GM21526 (cell line): ENCODE measurements at regions not wholly inside any gene's neighbourhood (a gene's known extent, or its start where the extent isn't known, plus 50 kb on each side); places are given as distances from the start of the nearest gene placed in this dataset.

Source experiments
- ATAC-seq: cut with Tn5 transposase; IDR thresholded peaks from one replicate; pipeline ENCODE4 v1.9.1; 2021; ENCODE audit warnings: moderate library complexity; ENCODE audit not compliant: unreplicated experiment, low FRiP score

DNA sequence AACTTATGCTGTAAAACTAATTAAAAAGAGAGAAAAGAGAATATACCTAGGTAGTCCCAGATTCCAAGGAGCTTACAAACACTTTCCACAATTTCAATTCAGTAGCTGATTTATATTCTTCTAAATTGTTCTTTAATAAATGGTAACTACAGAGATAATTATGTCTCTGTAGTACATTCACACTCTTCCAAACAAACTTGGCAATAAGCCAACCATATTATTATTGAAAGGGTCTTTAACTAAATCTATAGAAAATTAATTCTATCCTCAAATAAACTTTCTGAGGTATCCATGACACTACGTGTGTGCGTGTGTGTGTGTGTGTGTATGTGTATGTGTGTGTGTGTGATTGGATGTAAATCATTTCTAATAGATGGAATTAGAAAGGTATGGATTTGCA lies 217.4 kb upstream of the EYS start:
- no peak for ATAC-seq

DNA sequence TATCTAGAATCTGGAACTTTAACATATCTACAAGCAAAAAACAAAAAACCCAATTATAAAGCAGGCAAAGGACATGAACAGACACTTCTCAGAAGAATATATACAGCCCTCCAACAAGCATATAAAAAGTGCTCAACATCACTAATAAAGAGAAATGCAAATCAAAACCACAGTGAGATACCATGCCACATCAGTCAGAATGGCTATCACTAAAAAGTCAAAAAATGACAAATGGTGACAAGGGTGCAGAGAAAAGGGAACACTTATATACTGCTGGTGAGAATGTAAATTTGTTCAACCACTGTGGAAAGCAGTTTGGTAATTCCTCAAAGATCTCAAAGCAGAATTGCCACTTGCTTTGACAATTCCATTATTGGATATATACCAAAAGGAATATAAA lies 215.0 kb upstream of the EYS start:
- ATAC-seq: no peak

DNA sequence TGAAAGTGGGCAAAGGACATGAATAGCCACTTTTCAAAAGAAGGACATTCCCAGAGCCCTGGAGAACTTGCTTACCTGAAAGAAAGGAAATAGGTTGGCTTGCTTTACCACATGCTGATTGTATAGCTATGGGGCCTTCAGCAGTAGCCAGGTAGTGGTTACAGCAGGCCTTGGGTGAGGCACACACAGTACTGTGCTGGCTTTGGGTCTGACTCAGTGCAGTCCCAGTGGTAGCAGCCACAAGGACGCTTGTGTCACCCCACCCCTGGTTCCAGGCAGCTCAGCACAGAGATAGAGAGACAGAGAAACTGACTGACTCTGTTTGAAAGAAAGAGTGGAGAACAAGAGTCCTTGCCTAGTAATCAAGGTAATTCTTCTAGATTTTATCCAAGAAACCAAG lies 201.0 kb upstream of the EYS start:
- ATAC-seq: no peak

DNA sequence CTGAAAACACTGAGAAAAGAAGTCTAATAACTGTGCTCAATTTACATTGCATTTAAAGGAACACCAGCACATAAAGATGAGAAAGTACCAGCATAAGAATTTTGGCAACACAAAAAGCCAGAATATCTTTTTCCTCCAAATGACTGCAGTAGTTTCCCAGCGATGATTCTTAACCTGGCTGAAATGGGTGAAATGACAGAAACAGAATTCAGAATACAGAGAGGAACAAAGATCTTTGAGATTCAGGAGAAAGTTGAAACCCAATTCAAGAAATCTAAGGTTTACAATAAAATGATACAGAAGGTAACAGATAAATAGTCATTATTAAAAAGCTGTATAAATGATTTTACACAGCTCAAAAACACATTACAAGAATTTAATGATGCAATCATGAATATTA lies 197.0 kb upstream of the EYS start:
- no peak for ATAC-seq

DNA sequence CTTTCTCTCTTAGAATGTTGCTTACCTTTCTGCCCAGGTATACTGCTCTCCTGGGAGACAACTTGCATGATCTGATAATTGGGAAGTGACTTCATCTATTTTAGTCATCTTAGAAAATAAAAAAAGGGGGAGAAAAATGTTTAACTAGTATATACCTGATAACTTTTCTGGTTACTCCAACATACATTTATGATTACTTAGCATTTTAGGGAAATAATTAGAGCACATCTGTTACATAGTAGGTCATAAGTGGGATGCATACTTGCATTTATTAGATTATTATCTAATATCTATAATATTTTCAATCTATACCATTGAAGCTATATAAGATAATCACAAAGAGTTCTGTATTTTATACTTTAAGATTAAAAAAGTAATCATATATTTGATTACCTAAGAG lies 193.9 kb upstream of the EYS start:
- ATAC-seq: no peak

DNA sequence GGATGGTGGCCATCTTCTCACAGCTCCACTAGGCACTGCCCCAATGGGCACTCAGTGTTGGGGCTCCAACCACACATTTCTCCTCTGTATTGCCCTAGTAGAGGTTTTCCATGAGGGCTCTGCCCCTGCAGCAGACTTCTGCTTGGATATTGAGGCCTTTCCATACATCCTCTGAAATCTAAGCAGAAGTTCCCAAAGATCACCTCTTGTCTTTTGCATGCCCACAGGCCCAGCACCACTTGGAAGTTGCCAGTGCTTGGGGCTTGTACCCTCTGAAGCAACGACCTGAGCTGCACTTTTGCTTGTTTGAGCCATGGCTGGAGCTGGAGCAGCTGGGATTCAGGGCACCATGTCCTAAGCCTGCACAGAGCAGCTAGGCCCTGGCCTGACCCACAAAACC lies 189.1 kb upstream of the EYS start:
- no peak for ATAC-seq

DNA sequence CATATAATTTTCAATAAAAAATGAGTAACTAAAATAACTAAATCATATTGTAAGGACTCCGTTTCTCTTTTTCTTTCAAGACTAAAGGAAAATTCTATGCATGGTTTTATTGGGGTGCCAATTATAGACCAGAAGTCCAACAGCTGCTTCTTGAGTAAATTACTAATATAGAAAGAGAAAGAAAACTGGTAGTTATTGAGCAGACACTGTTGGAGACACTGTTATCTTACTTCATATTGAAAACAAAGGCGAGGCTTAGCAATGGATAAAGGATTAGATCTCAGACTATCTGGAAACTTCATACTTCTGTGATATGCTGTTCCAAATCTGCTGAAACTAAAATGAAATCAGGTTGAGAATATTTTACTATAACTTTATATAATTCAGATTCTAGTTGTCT lies 169.6 kb upstream of the EYS start:
- no peak for ATAC-seq

DNA sequence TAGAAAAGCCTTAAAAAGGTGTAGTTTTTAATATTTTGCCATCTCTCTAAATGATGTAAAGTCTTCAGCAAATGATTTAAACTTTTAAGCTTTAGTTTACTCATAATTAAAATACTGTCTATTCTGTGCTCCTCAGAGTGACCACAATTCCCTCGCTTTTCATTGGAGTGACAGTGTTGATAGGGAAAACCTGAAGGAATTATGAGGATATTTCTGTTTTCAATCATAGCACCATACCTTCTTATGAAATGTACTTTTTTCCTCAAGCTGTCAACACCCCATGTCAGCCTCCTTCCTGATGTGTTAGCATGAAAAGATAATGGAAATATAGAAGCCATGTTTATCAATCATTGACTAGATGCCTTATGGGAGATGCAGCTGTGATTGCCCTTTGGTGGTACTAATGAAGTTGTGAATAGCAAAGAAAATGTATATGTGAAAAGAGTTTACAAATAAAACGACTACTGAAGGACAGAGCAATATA lies 145.4 kb upstream of the EYS start:
- no peak for ATAC-seq

DNA sequence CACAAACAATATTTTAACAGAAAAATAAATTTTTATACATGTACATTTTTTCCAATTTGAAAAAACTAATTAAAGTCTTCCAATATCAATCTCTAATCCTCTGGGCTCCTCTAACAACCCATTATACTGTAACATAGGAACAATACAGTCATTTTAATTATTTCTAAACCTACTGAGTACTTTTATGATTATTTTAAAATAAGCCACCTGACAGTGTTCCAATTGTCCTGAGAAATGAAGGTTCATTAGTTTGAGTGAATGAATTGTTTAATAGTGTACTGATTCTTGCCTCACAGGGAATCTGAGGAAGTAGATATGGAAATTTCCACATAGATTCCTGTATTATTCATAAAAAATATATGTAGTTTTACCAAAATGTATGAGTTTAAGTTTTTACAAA lies 123.1 kb upstream of the EYS start:
- ATAC-seq: no peak

DNA sequence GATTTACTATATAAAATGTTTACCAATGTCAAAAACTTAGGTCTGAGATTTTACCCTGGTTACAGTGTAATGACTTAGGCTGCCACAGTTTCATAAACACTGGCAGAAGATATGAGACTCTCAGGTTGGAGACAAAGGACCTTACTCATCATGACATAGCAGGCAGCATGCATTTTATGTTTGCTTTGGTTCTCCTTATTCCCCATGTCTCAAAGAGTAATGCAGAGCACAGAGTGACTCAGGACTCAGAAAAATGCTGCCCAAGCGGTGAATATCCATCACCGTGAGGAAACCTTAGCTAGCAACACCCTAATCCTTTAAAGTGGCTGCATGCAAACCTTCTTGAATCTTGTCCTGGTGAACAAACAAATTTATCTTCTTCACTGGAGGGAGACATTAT lies 112.1 kb upstream of the EYS start:
- ATAC-seq: no peak

DNA sequence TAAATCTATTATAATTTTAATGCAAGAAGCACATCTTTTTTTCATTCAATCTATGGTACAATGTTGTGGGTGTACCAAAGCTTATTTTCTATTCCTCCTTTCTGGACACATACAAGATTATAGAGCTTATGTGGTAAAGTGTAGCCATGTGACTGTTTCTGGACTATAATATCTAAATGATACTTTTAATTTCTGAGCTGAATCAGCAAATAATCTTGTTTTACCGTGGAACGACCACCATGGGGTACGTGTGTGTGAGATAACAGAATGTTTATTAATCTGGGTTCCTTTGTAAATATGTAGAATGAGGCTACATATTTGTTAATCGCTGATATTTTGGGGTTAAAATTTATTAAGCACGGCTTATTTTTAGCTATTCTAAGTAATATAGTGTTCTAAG lies 111.5 kb upstream of the EYS start:
- ATAC-seq: no peak

DNA sequence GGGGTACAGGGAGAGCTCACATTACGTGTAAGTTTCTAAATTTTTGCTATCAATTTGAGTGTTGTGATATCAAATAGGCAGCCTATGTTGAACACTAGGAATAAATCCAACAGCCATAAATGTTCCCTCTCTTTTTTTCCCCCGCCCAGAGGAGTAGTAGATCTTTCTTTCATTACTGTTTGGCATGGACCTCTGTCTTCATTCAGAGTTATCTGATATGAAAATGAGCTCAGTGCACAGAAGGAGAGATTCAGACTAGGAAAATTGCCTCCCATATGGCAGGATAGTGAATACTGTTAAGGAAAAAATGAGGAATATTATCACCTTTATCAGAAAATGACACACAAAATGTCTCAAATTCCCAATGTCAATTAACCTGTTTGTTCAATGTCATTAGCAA lies 110.0 kb upstream of the EYS start:
- ATAC-seq: no peak

DNA sequence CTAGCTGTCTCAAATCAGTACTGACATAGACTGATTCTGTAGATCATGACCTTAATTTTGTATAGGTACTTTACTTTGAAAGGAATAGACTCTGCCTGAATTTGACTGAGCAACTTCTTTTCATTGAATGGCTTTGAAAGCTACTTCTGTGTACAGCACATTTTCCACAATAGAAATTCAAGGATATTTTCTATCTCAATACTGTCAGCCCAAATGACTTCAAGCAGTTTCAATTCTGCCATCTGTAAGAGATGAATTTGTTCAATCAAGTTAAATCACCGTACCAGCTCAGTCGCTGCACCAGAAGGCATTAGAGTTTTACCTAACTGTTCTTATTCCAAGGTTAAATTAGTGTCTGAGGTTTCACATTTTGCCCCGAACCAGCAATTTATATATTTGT lies 107.0 kb upstream of the EYS start:
- ATAC-seq: no peak

DNA sequence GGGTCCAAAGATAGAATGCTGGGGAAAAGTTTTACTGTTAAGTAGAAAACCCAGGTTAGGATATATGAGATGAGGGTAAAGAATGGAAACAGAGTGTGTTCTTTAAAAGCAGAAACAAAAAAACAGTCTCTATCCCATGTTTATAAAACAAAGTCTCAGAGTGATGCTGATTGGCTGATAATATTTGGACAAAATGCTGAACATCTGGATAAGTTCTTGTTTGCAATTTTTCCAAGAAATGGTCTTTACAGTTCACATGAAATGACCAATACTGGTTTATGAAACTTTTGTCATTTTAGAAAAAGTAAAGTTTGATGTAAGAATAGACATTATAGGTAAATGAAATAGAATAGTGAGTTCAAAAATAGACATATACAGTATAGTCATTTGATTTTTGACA lies 96.2 kb upstream of the EYS start:
- ATAC-seq: no peak

DNA sequence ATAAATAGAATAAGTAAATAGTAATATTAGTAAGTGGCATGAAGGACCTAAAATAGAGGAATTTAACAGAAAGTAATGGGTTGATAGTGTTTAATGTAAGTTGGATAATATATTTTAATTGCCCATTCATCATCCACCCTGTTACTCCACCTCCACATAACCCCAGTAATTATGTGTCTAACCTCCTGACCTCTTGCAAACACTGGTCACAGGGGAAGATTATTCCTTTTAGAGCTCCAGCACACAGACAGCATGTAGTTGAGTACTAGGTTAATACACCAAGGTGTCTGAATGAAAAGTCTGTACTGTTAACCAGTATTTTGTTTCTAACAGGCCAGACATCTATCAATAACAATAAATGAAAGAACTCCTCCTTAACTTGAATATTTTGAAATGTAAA lies 92.4 kb upstream of the EYS start:
- no peak for ATAC-seq

DNA sequence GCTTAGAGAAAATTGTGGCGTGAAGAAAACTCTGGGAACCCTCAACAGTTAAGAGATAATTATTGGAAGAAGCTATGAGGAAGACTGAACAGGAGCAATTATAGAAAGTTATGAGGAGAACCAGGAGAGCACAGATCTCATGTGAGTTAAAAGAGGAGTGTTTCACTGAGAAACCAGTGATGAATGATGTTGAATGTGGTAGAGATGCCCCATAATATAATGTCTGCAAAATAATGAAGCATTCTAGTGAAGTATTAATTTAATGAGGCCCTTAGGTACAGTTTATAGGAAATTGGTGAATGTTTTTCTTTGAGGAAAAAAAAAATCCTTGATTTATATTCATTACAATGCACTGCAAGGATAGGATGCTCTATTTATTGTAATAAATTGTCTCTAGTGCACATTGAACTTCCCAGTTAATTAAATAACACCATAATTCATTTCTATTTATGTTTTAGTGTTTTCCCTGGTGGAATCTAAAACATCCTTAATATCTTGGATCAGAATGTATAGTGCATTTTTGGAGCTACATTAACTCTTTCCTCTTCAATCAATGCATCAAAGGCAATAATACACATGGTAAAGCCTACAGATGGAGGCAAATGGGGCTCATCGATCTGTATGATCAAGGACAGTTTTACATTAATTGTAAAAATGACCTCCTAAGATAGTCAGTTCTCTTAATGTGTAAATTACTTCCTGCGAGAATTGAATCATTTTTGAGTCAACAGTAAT lies 91.4 kb upstream of the EYS start:
- no peak for ATAC-seq

DNA sequence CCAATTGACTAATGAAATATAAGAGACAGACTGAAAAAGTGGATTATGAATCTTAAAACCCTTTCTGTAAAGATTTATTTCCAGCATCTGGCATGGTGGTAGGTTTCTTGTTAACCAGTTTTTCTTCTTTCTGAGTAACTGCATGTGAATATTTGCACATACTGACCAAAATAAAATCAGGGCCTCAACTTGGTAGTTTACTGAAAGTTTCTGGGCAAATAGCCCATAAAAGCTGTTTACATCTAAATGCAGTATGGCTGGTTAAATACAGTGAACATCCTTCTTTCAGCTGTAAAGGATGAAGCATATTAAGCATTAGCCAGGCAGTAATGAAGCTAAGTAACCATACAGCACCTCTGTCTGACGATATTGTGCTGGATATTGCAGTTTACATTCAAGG lies 83.6 kb upstream of the EYS start:
- no peak for ATAC-seq

DNA sequence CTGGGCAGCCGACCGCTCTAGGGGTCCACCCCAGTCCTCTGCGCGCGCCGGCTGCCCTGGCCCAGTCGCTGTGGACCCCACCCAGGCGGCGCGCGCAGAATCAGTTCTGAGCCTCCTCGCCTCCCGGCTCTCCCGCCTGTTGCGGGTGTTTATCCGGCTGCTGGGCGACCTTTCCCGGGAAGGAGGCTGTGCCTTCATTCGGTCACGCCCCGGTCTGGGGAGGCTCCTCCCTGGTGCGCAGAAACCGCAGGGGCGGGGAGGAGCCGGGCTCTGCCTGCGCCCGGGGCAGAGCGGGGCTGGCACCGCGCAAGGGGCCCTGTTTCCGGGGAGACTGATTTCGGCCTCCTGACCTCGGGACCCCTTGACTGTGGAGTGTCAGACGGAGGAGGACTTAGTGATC lies 80.8 kb upstream of the EYS start:
- no peak for ATAC-seq

DNA sequence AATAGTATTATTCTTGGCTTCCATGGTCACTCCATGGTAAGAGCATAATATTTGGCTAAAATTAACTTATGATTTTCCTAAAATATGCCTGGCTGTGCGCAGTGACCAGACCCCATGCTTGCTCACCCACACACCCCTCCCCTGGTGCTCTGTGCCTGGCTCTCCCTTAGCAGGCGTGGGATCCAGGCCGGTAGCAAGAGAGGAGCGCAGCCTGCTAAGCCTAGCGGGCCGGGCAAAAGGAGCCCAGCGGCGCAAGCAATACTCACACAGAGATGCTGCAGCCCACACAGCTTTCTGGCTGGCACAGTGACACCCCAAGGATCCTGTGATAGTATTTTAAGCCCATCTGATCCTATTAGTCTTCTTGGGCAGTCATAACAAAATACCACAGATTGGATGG lies 79.8 kb upstream of the EYS start:
- ATAC-seq: no peak

DNA sequence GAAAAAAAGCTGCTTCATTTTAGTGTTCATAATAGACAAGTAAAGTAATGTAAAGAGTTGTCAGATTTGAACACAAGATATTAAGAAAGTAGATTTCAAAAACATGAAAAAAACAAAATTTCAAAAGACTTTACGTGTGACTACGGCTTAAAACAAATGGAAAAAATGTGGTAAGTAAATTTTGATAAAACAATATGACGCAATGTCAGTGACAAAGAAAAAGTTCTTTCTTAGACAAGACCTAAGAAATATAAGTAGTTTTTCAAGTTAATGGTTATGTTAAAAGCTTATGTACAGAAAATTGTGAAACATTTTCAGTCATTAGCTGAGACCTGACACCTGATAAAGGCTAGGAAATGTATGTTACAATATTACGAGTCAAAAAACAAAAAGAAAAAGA lies 73.7 kb upstream of the EYS start:
- no peak for ATAC-seq

DNA sequence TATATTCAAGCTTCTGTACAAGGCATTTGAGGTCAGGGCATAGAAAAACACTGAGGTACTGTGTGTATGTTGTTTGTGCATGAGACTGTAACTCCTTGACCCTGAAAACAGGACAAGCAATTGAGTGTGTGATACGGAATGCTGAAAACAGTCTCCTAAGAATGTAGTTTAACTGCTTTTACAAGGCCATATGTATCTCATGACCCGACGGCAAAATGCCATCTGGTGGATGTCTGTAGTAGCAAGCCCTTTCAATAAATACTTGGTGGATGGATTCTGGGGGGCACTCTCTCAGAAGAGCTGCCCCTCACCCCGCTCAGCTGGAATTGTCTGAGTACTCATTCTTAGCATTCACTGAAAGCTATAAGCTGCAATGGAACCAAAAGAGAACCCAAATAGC lies 69.3 kb upstream of the EYS start:
- ATAC-seq: no peak

DNA sequence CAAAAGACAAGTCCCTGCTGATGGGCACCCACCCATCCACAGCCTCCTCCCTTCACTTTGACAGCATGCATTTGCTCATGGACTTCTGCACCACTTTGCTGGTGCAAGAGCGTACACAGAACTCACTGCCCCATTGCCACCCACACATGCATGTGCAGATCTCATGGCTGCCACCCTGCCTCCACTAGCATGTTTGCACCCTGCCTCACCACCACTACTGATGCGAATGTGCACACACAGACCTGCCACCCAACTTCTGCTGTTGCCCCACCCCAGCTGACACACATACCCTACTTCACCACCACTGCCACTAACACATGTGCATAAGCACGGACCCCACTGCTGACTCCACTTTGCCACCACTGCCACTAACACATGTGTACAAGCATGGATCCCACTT lies 64.9 kb upstream of the EYS start:
- ATAC-seq: no peak

DNA sequence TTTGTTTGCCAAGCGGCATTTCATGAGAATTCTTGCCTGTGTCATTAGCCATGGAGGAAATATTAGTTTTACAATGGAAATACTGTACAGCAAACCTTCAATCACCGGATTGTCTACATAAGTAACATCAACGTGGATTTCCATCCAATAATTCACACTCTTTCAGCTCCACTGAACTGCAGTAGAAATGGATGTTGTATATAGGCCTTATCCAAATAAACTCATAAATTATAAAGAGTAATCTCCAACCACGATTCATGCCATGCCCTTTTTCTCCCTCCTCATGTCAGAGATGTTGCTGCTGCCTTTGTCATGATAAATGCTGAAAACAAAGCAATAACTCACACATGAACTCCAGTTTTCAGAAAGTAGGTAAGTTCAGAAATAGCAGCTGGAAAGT lies 54.9 kb upstream of the EYS start:
- no peak for ATAC-seq
